OCI-LY7 (cell line): ENCODE measurements at regions not wholly inside any gene's neighbourhood (a gene's known extent, or its start where the extent isn't known, plus 50 kb on each side); places are given as distances from the start of the nearest gene placed in this dataset.
A peak's percentile ranks its signal among the peaks of the same experiment; 100 is the strongest.

Experiments used
- BruUV-seq: library from RNA; stranded (reverse); fragments of 400-500 nt; replicated peaks from 2 replicates; lab custom pipeline; 2021; lab: Mats Ljungman, UMichigan
- CTCF ChIA-PET: fragments of 300-600 bp; sonication (Branson Sonifier 250); formaldehyde crosslinking; loops from one replicate; lab custom pipeline; 2022; ENCODE audit warnings: antibody characterized with exemption; ENCODE audit not compliant: unreplicated experiment; lab: Charles Lee
- POLR2A ChIA-PET: fragments of 300-600 bp; sonication (Branson Sonifier 250); formaldehyde crosslinking; loops from one replicate; lab custom pipeline; 2022; ENCODE audit warnings: antibody characterized with exemption; lab: Charles Lee
- DNase-seq: peaks from one replicate; pipeline ENCODE4 v3.0.0-alpha.2; 2015; ENCODE audit warnings: low spot score
- H2AFZ ChIP-seq: fragments of 200-600 bp; sonication (generic), shearing (Covaris generic); 2 replicates; pipeline ENCODE4 v1.6.1; 2014; ENCODE audit warnings: mild to moderate bottlenecking, antibody characterized with exemption, low read length, moderate library complexity
- H3K27ac ChIP-seq: fragments of 200-600 bp; sonication (generic); 2 replicates; pipeline ENCODE4 v1.5.1; 2014; ENCODE audit warnings: mixed run types, low read depth, mild to moderate bottlenecking, moderate library complexity, low read length, inconsistent platforms; ENCODE audit not compliant: poor library complexity, severe bottlenecking
- H3K36me3 ChIP-seq: fragments of 200-600 bp; sonication (generic); 2 replicates; pipeline ENCODE4 v1.6.1; 2014; ENCODE audit warnings: mild to moderate bottlenecking, antibody characterized with exemption, low read length, moderate library complexity, mixed read lengths; ENCODE audit not compliant: insufficient read depth
- H3K4me1 ChIP-seq: fragments of 200-600 bp; sonication (generic); 2 replicates; pipeline ENCODE4 v1.5.1; 2014; ENCODE audit warnings: mild to moderate bottlenecking, low read length; ENCODE audit not compliant: insufficient read depth, poor library complexity, severe bottlenecking
- H3K4me2 ChIP-seq: fragments of 200-600 bp; sonication (generic); 2 replicates; pipeline ENCODE4 v1.6.1; 2014; ENCODE audit warnings: mild to moderate bottlenecking, low read length
- H3K4me3 ChIP-seq: fragments of 200-600 bp; sonication (generic); 2 replicates; pipeline ENCODE4 v1.5.1; 2014; ENCODE audit warnings: mild to moderate bottlenecking, low read depth, low read length; ENCODE audit not compliant: poor library complexity, severe bottlenecking
- H3K79me2 ChIP-seq: fragments of 200-600 bp; sonication (generic); 2 replicates; pipeline ENCODE4 v1.6.1; 2016; ENCODE audit warnings: low read depth, mild to moderate bottlenecking, low read length, moderate library complexity, mixed read lengths; ENCODE audit not compliant: insufficient read depth
- H3K9me2 ChIP-seq: fragments of 200-600 bp; sonication (generic); 2 replicates; pipeline ENCODE4 v1.6.1; 2016; ENCODE audit warnings: mild to moderate bottlenecking, low read length, mixed read lengths; ENCODE audit not compliant: insufficient read depth
- H3K9me3 ChIP-seq: fragments of 200-600 bp; sonication (generic); 2 replicates; pipeline ENCODE4 v1.6.1; 2014; ENCODE audit warnings: mild to moderate bottlenecking, mixed run types, low read length, mixed read lengths
- H4K20me1 ChIP-seq: fragments of 200-600 bp; sonication (generic); 2 replicates; pipeline ENCODE4 v1.6.1; 2014; ENCODE audit warnings: mild to moderate bottlenecking, antibody characterized with exemption, low read length, moderate library complexity, mixed read lengths; ENCODE audit not compliant: insufficient read depth
- EZH2phosphoT487 ChIP-seq: fragments of 200-600 bp; sonication (generic); IDR thresholded peaks from 2 replicates; pipeline ENCODE4 v1.6.1; 2018; ENCODE audit warnings: low read depth, borderline replicate concordance, mild to moderate bottlenecking, mixed run types, antibody characterized with exemption, low read length, moderate library complexity, mixed read lengths
- intact Hi-C: fragments of 100-400 bp; cut with micrococcal nuclease; formaldehyde crosslinking; loops from one replicate; pipeline ENCODE4 v1.10.0; 2022; ENCODE audit not compliant: unreplicated experiment
- TF ChIP-seq, protein P1 (sequence below): fragments of 200-600 bp; sonication (generic); conservative IDR thresholded peaks from 2 replicates; pipeline ENCODE4 v1.5.1; 2014; ENCODE audit warnings: mild to moderate bottlenecking, antibody characterized with exemption, low read length, moderate library complexity, mixed read lengths

GRCh38 chr4:81622474-81623184 lies 150.9 kb upstream of the RASGEF1B start:
- no peaks in the 10 kb centered on the region for H4K20me1 ChIP-seq
- peaks cover 11% of the 10 kb centered on the region; the same call in 1 of the 2 replicates for H3K9me3 ChIP-seq
- POLR2A ChIA-PET, result interaction anchor here (0.5 to 3.9 kb wide), 16 partner anchors 8 to 192 kb away, joined by 3 to 21 read pairs (median 5); partner anchors contain the start of gene RASGEF1B
- TF ChIP-seq, protein P1, sequence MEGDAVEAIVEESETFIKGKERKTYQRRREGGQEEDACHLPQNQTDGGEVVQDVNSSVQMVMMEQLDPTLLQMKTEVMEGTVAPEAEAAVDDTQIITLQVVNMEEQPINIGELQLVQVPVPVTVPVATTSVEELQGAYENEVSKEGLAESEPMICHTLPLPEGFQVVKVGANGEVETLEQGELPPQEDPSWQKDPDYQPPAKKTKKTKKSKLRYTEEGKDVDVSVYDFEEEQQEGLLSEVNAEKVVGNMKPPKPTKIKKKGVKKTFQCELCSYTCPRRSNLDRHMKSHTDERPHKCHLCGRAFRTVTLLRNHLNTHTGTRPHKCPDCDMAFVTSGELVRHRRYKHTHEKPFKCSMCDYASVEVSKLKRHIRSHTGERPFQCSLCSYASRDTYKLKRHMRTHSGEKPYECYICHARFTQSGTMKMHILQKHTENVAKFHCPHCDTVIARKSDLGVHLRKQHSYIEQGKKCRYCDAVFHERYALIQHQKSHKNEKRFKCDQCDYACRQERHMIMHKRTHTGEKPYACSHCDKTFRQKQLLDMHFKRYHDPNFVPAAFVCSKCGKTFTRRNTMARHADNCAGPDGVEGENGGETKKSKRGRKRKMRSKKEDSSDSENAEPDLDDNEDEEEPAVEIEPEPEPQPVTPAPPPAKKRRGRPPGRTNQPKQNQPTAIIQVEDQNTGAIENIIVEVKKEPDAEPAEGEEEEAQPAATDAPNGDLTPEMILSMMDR, result no peak
- TF ChIP-seq EZH2phosphoT487, result no peak
- CTCF ChIA-PET, result interaction anchor here (1.3 kb wide), 1 partner anchor 308 kb away, joined by 4 read pairs; no protein-coding TSS in a partner anchor
- H3K4me1 ChIP-seq, result peaks cover 61% of the 10 kb centered on the region
- H2AFZ ChIP-seq, result peak overlapping the region; percentile 39; the same call in 1 of the 2 replicates
- no peaks in the 10 kb centered on the region; the same call in 1 of the 2 replicates for H3K36me3 ChIP-seq
- intact Hi-C loops, result no loop called here
- no peak for DNase-seq
- no peaks in the 10 kb centered on the region for H3K79me2 ChIP-seq
- no TSS peak for BruUV-seq
- H3K27ac ChIP-seq, result no peak overlapping the region
- H3K9me2 ChIP-seq, result no peaks in the 10 kb centered on the region
- H3K4me3 ChIP-seq, result no peak overlapping the region
- peak overlapping the region; percentile 46 for H3K4me2 ChIP-seq

- DNase-seq, result no peak
- H3K27ac ChIP-seq, result peak overlapping the region; percentile 49
- H3K79me2 ChIP-seq, result no peaks in the 10 kb centered on the region
- no peaks in the 10 kb centered on the region; the same call in 1 of the 2 replicates for H3K36me3 ChIP-seq
- no peaks in the 10 kb centered on the region for H4K20me1 ChIP-seq
- H3K4me2 ChIP-seq, result peak overlapping the region; percentile 46; the same call in 1 of the 2 replicates
- TF ChIP-seq EZH2phosphoT487, result no peak
- TF ChIP-seq, protein P1, result no peak
- H3K4me1 ChIP-seq, result peaks cover 58% of the 10 kb centered on the region
- H2AFZ ChIP-seq, result no peak overlapping the region
- intact Hi-C loops, result no loop called here
- CTCF ChIA-PET, result no interaction called here
- POLR2A ChIA-PET, result interaction anchor here (0.5 to 3.9 kb wide), 20 partner anchors 9 to 640 kb away, joined by 3 to 21 read pairs (median 4); partner anchors contain the start of gene RASGEF1B
- no TSS peak for BruUV-seq
- H3K9me3 ChIP-seq, result peaks cover 11% of the 10 kb centered on the region; the same call in 1 of the 2 replicates
- peak overlapping the region; percentile 1 for H3K4me3 ChIP-seq
- H3K9me2 ChIP-seq, result no peaks in the 10 kb centered on the region
These were observed 150.3 kb upstream of the RASGEF1B start for GRCh38 chr4:81622028-81622427.
